OCI-LY1 (cell line): ENCODE measurements at regions not wholly inside any gene's neighbourhood (a gene's known extent, or its start where the extent isn't known, plus 50 kb on each side); places are given as distances from the start of the nearest gene placed in this dataset.

Experiments
- EZH2 ChIP-seq: fragments of 200-600 bp; sonication (generic), shearing (Covaris generic); IDR thresholded peaks from 2 replicates; pipeline ENCODE4 v1.8.0; 2017; ENCODE audit warnings: borderline replicate concordance, mixed run types, mild to moderate bottlenecking, antibody characterized with exemption, low read length, moderate library complexity, mixed read lengths
- TF ChIP-seq, protein P1 (sequence below): fragments of 200-600 bp; sonication (generic), shearing (Covaris generic); IDR thresholded peaks from 2 replicates; pipeline ENCODE4 v1.5.1; 2017; ENCODE audit warnings: mild to moderate bottlenecking, antibody characterized with exemption, low read length, moderate library complexity, mixed read lengths

DNA sequence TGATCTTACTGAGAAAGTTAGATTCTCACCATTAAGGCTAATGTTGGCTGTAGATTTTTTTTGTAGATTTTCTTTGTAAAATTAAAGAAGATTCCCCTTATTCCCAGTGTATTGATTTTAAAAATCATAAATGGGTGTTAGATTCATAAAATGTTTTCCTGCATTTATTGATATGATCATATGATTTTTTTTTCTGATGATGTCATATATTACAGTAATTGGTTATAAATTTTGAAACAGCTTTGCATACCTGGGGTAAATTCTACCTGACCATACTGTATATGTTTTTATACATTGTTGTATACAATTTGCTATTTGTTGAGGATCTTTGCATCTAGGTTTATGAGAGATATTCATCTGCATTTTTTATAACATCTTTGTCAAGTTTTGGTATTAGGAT lies 880.3 kb upstream of the GRIA3 start:
- TF ChIP-seq, protein P1, sequence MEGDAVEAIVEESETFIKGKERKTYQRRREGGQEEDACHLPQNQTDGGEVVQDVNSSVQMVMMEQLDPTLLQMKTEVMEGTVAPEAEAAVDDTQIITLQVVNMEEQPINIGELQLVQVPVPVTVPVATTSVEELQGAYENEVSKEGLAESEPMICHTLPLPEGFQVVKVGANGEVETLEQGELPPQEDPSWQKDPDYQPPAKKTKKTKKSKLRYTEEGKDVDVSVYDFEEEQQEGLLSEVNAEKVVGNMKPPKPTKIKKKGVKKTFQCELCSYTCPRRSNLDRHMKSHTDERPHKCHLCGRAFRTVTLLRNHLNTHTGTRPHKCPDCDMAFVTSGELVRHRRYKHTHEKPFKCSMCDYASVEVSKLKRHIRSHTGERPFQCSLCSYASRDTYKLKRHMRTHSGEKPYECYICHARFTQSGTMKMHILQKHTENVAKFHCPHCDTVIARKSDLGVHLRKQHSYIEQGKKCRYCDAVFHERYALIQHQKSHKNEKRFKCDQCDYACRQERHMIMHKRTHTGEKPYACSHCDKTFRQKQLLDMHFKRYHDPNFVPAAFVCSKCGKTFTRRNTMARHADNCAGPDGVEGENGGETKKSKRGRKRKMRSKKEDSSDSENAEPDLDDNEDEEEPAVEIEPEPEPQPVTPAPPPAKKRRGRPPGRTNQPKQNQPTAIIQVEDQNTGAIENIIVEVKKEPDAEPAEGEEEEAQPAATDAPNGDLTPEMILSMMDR: no peak
- TF ChIP-seq EZH2: no peak
